ENCODE measurements at regions not wholly inside any gene's neighbourhood (a gene's known extent, or its start where the extent isn't known, plus 50 kb on each side); places are given as distances from the start of the nearest gene placed in this dataset.

DNA sequence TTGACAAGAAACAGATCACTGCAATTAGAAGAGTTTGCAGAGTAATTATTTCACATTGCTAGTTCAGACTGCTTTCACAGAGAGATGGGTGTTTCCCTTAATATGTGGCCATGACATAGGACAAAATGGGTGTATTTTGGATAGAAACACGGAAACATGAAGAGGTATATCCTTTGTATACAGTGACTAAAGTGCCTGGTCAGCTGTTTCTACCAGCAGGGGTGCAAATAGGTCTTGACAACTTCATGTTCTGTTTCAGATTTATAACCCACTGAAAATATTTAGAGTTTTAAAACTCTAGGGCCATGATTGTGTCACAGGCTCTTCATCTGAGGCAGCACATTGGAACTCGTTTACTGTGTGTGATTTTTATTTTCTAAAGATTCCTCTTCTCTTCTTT lies 357.1 kb upstream of the TNP1 start:
- Histone ChIP-seq H3K4me3 (ENCODE audit: low read length) (no peak overlapping the region), H3K27me3 (ENCODE audit: control insufficient read depth, insufficient read depth, low read length) (no peaks in the 10 kb centered on the region), H3K9me3 (replicated peaks; ENCODE audit: low read length) (no peaks in the 10 kb centered on the region), H3K4me2 (ENCODE audit: low read length) (no peak overlapping the region), H3K9ac (ENCODE audit: low read depth, low read length) (no peak overlapping the region), H3K36me3 (ENCODE audit: insufficient read depth, low read length) (no peaks in the 10 kb centered on the region), H3K4me1 (ENCODE audit: control insufficient read depth, insufficient read depth, low read length) (no peaks in the 10 kb centered on the region)

DNA sequence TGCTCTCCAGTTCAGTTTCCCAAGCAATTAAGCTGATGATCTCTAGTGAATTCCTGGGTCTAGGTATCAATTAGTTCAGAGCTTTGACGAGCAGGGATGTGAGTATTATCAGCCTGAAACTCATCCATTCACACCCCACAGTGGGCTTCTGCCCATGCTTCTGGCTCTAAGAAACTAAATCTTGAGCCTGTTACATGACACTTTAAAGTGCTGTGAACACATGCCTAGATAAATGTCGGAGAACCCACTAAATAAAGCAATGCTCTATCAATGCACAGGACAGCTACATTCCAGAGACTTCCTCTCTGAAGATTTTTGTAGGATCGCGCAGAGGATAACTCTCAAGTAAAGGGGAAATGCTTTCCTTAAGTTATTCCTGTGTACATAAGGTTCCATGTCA lies 356.5 kb upstream of the TNP1 start:
- Histone ChIP-seq H3K4me3 (ENCODE audit: low read length) (no peak overlapping the region), H3K36me3 (ENCODE audit: insufficient read depth, low read length) (no peaks in the 10 kb centered on the region), H3K9ac (ENCODE audit: low read depth, low read length) (no peak overlapping the region), H3K4me2 (ENCODE audit: low read length) (no peak overlapping the region), H3K27me3 (ENCODE audit: control insufficient read depth, insufficient read depth, low read length) (no peaks in the 10 kb centered on the region), H3K9me3 (replicated peaks; ENCODE audit: low read length) (no peaks in the 10 kb centered on the region), H3K4me1 (ENCODE audit: control insufficient read depth, insufficient read depth, low read length) (no peaks in the 10 kb centered on the region)

GRCh38 chr2:217215877-217216276 lies 356.0 kb upstream of the TNP1 start:
- Histone ChIP-seq H3K9ac (ENCODE audit: low read depth, low read length) (no peak overlapping the region), H3K4me3 (ENCODE audit: low read length) (no peak overlapping the region), H3K27me3 (ENCODE audit: control insufficient read depth, insufficient read depth, low read length) (no peaks in the 10 kb centered on the region), H3K9me3 (replicated peaks; ENCODE audit: low read length) (no peaks in the 10 kb centered on the region), H3K36me3 (ENCODE audit: insufficient read depth, low read length) (no peaks in the 10 kb centered on the region), H3K4me1 (ENCODE audit: control insufficient read depth, insufficient read depth, low read length) (no peaks in the 10 kb centered on the region), H3K4me2 (ENCODE audit: low read length) (no peak overlapping the region)

DNA sequence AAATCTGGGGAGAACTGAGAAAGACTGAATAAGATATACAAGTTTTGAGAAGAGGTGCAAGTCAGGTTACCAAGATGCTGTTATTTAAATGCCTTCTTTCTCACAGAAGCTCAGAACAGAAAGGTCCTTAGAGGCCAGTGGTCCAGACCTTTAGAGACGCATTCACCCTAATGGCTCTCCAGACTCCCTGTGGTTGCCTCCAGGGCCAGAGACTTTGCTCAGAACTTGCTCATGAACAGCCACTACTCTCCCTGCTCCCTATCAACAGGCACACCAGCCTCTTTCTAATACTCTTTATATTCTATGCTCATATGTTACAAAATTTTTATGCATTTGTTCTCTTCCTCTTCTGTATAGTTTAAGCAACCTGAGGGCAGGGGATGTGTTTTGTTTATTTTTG lies 349.0 kb upstream of the TNP1 start:
- no peaks in the 10 kb centered on the region for H3K27me3 ChIP-seq (ENCODE audit: control insufficient read depth, insufficient read depth, low read length)
- no peak overlapping the region for H3K4me2 ChIP-seq (ENCODE audit: low read length)

GRCh38 chr2:217207699-217208010 lies 347.8 kb upstream of the TNP1 start:
- H3K4me2 ChIP-seq (ENCODE audit: low read length) = no peak overlapping the region
- H3K36me3 ChIP-seq (ENCODE audit: insufficient read depth, low read length) = no peaks in the 10 kb centered on the region
- no peak overlapping the region for H3K9ac ChIP-seq (ENCODE audit: low read depth, low read length)
- H3K4me3 ChIP-seq (ENCODE audit: low read length) = no peak overlapping the region
- H3K9me3 ChIP-seq (replicated peaks; ENCODE audit: low read length) = no peaks in the 10 kb centered on the region
- no peaks in the 10 kb centered on the region for H3K27me3 ChIP-seq (ENCODE audit: control insufficient read depth, insufficient read depth, low read length)
- no peaks in the 10 kb centered on the region for H3K4me1 ChIP-seq (ENCODE audit: control insufficient read depth, insufficient read depth, low read length)

More for the DNA sequence above, 349.0 kb upstream of the TNP1 start:
- Histone ChIP-seq H3K9me3 (replicated peaks; ENCODE audit: low read length) (no peaks in the 10 kb centered on the region), H3K9ac (ENCODE audit: low read depth, low read length) (no peak overlapping the region), H3K36me3 (ENCODE audit: insufficient read depth, low read length) (no peaks in the 10 kb centered on the region), H3K4me3 (ENCODE audit: low read length) (no peak overlapping the region), H3K4me1 (ENCODE audit: control insufficient read depth, insufficient read depth, low read length) (no peaks in the 10 kb centered on the region)

GRCh38 chr2:217206907-217207698 lies 347.2 kb upstream of the TNP1 start:
- no peaks in the 10 kb centered on the region for H3K36me3 ChIP-seq (ENCODE audit: insufficient read depth, low read length)
- no peak overlapping the region for H3K9ac ChIP-seq (ENCODE audit: low read depth, low read length)
- no peaks in the 10 kb centered on the region for H3K9me3 ChIP-seq (replicated peaks; ENCODE audit: low read length)
- H3K27me3 ChIP-seq (ENCODE audit: control insufficient read depth, insufficient read depth, low read length) = no peaks in the 10 kb centered on the region
- no peaks in the 10 kb centered on the region for H3K4me1 ChIP-seq (ENCODE audit: control insufficient read depth, insufficient read depth, low read length)
- no peak overlapping the region for H3K4me3 ChIP-seq (ENCODE audit: low read length)
- no peak overlapping the region for H3K4me2 ChIP-seq (ENCODE audit: low read length)

DNA sequence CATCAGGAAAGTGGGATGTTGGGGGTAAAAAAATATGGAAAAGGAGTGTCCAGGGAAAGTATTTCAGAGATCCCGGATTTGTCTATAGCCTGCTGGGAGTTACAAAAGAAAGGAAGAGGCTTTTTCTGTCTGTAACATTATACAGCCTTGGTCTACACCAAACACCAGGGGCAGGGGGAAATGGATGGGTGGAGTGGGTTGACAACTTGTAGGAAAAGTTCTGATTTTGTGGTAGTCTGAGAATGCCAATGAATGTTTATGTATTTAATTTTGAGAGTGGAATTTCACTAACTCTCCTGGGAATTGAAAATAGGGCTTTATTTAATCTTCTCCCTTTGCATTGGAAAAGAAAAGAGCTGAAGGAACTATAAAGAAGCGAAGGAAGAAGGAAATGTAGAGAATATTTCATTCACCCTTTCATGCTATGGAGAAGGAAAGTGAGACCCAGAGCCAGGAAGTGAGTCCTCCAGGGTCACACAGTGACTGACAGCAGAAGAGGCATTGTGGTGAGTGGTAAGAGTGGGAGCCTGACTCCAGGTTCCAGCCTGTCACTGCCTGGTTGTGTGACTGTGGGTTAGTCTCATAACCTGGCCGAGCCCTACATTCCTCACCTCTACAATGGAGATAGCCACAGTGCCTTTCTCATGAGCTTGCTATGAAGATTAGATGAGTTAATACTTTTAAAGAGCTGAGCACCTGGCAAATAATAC lies 346.3 kb upstream of the TNP1 start:
- Histone ChIP-seq H3K4me2 (ENCODE audit: low read length) (no peak overlapping the region), H3K4me1 (ENCODE audit: control insufficient read depth, insufficient read depth, low read length) (no peaks in the 10 kb centered on the region), H3K4me3 (ENCODE audit: low read length) (no peak overlapping the region), H3K9me3 (replicated peaks; ENCODE audit: low read length) (no peaks in the 10 kb centered on the region), H3K27me3 (ENCODE audit: control insufficient read depth, insufficient read depth, low read length) (no peaks in the 10 kb centered on the region), H3K9ac (ENCODE audit: low read depth, low read length) (no peak overlapping the region), H3K36me3 (ENCODE audit: insufficient read depth, low read length) (no peaks in the 10 kb centered on the region)

- H3K9me3 ChIP-seq (replicated peaks; ENCODE audit: low read length) = no peaks in the 10 kb centered on the region
- H3K9ac ChIP-seq (ENCODE audit: low read depth, low read length) = no peak overlapping the region
- H3K36me3 ChIP-seq (ENCODE audit: insufficient read depth, low read length) = no peaks in the 10 kb centered on the region
- no peak overlapping the region for H3K4me2 ChIP-seq (ENCODE audit: low read length)
- H3K4me3 ChIP-seq (ENCODE audit: low read length) = no peak overlapping the region
- H3K4me1 ChIP-seq (ENCODE audit: control insufficient read depth, insufficient read depth, low read length) = no peaks in the 10 kb centered on the region
- H3K27me3 ChIP-seq (ENCODE audit: control insufficient read depth, insufficient read depth, low read length) = no peaks in the 10 kb centered on the region
Observed at GRCh38 chr2:217204358-217204757, 344.5 kb upstream of the TNP1 start.

- no peak overlapping the region for H3K4me3 ChIP-seq (ENCODE audit: low read length)
- H3K9ac ChIP-seq (ENCODE audit: low read depth, low read length) = no peak overlapping the region
- H3K9me3 ChIP-seq (replicated peaks; ENCODE audit: low read length) = no peaks in the 10 kb centered on the region
- H3K4me1 ChIP-seq (ENCODE audit: control insufficient read depth, insufficient read depth, low read length) = no peaks in the 10 kb centered on the region
- H3K4me2 ChIP-seq (ENCODE audit: low read length) = no peak overlapping the region
- H3K27me3 ChIP-seq (ENCODE audit: control insufficient read depth, insufficient read depth, low read length) = no peaks in the 10 kb centered on the region
- H3K36me3 ChIP-seq (ENCODE audit: insufficient read depth, low read length) = no peaks in the 10 kb centered on the region
Observed at GRCh38 chr2:217203086-217203485, 343.2 kb upstream of the TNP1 start.

- Histone ChIP-seq H3K27me3 (ENCODE audit: control insufficient read depth, insufficient read depth, low read length) (no peaks in the 10 kb centered on the region), H3K9me3 (replicated peaks; ENCODE audit: low read length) (no peaks in the 10 kb centered on the region), H3K4me3 (ENCODE audit: low read length) (no peak overlapping the region), H3K9ac (ENCODE audit: low read depth, low read length) (no peak overlapping the region), H3K4me1 (ENCODE audit: control insufficient read depth, insufficient read depth, low read length) (no peaks in the 10 kb centered on the region), H3K4me2 (ENCODE audit: low read length) (no peak overlapping the region), H3K36me3 (ENCODE audit: insufficient read depth, low read length) (no peaks in the 10 kb centered on the region)
Observed at GRCh38 chr2:217199255-217199630, 339.4 kb upstream of the TNP1 start.

GRCh38 chr2:217195658-217196446 lies 336.0 kb upstream of the TNP1 start:
- Histone ChIP-seq H3K4me1 (ENCODE audit: control insufficient read depth, insufficient read depth, low read length) (no peaks in the 10 kb centered on the region), H3K27me3 (ENCODE audit: control insufficient read depth, insufficient read depth, low read length) (no peaks in the 10 kb centered on the region), H3K9ac (ENCODE audit: low read depth, low read length) (no peak overlapping the region), H3K36me3 (ENCODE audit: insufficient read depth, low read length) (no peaks in the 10 kb centered on the region), H3K4me2 (ENCODE audit: low read length) (no peak overlapping the region), H3K9me3 (replicated peaks; ENCODE audit: low read length) (no peaks in the 10 kb centered on the region), H3K4me3 (ENCODE audit: low read length) (no peak overlapping the region)

Data from skeletal muscle satellite cell (primary cell).